Astrocyte of the cerebellum (primary cell): ENCODE measurements at regions not wholly inside any gene's neighbourhood (a gene's known extent, or its start where the extent isn't known, plus 50 kb on each side); places are given as distances from the start of the nearest gene placed in this dataset.

Source experiments
- DNase-seq: peaks from one replicate; pipeline ENCODE4 v3.0.0-alpha.2; 2011; ENCODE audit warnings: low read depth
- H3K4me3 ChIP-seq: 2 replicates; pipeline ENCODE4 v1.5.1; 2011; ENCODE audit warnings: mild to moderate bottlenecking, low read depth, low read length, moderate library complexity
- CTCF ChIP-seq: IDR thresholded peaks from 2 replicates; pipeline ENCODE4 v1.5.1; 2012; ENCODE audit warnings: low read length, low read depth, moderate library complexity, mild to moderate bottlenecking; ENCODE audit errors: missing control alignments
- in situ Hi-C: cut with HindIII; loops from 2 replicates; pipeline ENCODE4 v1.10.0; 2017; ENCODE audit warnings: low sequenced_read_pairs

- in situ Hi-C loops = no loop called here
- no peak for TF ChIP-seq CTCF
- no peak for DNase-seq
- H3K4me3 ChIP-seq = no peak overlapping the region
Measured at GRCh38 chr2:16398486-16399043, 267.1 kb downstream of the CYRIA start.

DNA sequence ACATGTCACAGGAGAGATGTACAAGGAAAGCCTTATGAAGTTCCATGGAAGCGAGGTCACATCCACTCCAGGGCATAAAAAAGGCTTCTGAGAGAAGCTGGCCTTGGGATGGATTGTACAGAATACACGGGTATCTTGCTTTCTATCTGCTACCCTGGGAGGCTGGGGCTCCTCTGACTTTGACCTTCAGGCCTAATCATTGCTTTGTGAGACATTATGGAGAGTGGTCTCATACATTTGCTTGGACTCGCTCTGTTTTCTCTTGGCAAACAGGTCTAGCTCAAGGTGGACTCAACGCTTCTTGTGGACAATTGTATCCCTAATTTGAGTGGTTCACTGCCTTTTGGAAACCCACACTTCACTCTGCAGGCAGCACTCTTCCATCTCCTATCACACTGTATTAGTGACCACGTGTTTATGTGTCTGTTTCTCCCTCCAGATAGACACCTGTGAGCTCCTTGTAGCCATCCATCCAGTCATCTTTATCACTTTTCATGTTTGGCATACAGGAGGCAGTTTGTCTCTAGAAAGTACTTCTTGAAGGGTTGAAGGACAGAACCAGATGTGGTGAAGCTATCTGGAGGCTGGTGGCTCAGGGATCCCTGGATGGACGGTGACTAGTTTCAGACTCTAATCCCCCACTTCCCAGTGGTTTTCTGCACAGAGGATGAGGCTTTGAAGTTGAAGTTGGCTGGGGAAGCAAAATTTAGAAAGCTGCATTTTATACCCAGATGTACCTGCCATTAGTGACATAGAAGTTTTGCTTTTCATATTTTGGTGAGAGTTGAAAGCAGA lies 267.8 kb downstream of the CYRIA start:
- no peak overlapping the region for H3K4me3 ChIP-seq
- in situ Hi-C loops = no loop called here
- no peak for DNase-seq
- no peak for TF ChIP-seq CTCF

- in situ Hi-C loops = no loop called here
- DNase-seq = no peak
- H3K4me3 ChIP-seq = no peak overlapping the region
- no peak for TF ChIP-seq CTCF
Measured at GRCh38 chr2:16396986-16397385, 268.6 kb downstream of the CYRIA start.

DNA sequence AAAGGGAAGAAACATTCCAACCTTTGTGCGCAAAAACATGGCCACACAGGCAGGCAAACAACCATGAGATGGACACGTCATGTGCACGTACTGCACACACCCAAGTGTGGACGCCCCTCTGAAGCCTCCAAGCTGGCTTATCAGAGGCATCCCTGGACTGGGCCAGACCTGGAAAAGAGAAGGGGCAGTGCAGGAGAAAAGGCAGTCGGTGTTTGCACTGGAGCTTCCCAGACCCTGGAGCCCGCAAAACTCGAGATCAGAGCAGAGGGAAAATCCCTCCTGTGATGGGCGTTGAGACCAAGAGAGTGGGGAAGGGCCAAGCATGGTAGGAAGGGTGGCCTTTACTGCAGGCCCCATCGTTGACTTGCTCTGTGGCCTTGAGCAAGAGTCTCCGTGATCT lies 269.5 kb downstream of the CYRIA start:
- no peak for DNase-seq
- TF ChIP-seq CTCF = no peak
- no peak overlapping the region for H3K4me3 ChIP-seq
- in situ Hi-C loops = no loop called here

DNA sequence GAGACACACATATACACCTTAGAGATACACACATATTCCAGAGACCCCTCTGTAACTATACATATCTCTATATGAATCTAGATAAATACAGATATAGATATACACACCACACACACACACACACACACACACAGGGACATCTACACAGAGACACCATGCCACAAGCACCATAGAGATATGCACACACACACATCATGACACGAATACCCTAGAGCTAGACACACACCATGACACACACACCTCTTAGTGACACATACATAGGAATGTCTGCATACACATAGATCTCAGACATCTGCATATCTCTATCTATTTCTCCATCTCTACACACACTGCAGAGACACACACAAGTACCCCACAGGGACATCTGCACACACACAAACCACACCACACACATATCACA lies 270.0 kb downstream of the CYRIA start:
- DNase-seq = no peak
- in situ Hi-C loops = no loop called here
- no peak overlapping the region for H3K4me3 ChIP-seq
- TF ChIP-seq CTCF = no peak

- in situ Hi-C loops = no loop called here
- TF ChIP-seq CTCF = no peak
- no peak for DNase-seq
Measured at GRCh38 chr2:16394986-16395550, 270.6 kb downstream of the CYRIA start.

More at GRCh38 chr2:16394986-16395550, 270.6 kb downstream of the CYRIA start:
- no peak overlapping the region for H3K4me3 ChIP-seq
